A673 (cell line): ENCODE measurements at regions not wholly inside any gene's neighbourhood (a gene's known extent, or its start where the extent isn't known, plus 50 kb on each side); places are given as distances from the start of the nearest gene placed in this dataset.

Source experiments
- BruUV-seq: library from RNA; stranded (reverse); fragments of 400-500 nt; replicated peaks from 2 replicates; lab custom pipeline; 2021; lab: Mats Ljungman, UMichigan
- CTCF ChIA-PET: fragments of 300-600 bp; sonication (Branson Sonifier 250); formaldehyde crosslinking; loops from one replicate; lab custom pipeline; 2022; ENCODE audit warnings: antibody characterized with exemption; lab: Charles Lee
- POLR2A ChIA-PET: fragments of 300-600 bp; sonication (Branson Sonifier 250); formaldehyde crosslinking; loops from one replicate; lab custom pipeline; 2022; ENCODE audit warnings: antibody characterized with exemption; ENCODE audit not compliant: low non-redundant PET; lab: Charles Lee
- DNase-seq: peaks from one replicate; pipeline ENCODE4 v3.0.0-alpha.2; 2015; ENCODE audit warnings: low spot score
- H3K27ac ChIP-seq: fragments of 200-600 bp; sonication (generic); 2 replicates; pipeline ENCODE4 v1.5.1; 2016; ENCODE audit warnings: mixed run types, low read depth, mild to moderate bottlenecking, mixed read lengths, antibody characterized with exemption, low read length; ENCODE audit not compliant: poor library complexity, severe bottlenecking
- H3K27me3 ChIP-seq: fragments of 200-600 bp; sonication (generic); replicated peaks from 2 replicates; pipeline ENCODE4 v1.6.1; 2017; ENCODE audit warnings: mixed run types, low read depth, mild to moderate bottlenecking, mixed read lengths, antibody characterized with exemption, low read length; ENCODE audit not compliant: insufficient read depth, poor library complexity
- H3K36me3 ChIP-seq: fragments of 200-600 bp; sonication (generic); 2 replicates; pipeline ENCODE4 v1.6.1; 2016; ENCODE audit warnings: mixed run types, mild to moderate bottlenecking, mixed read lengths, antibody characterized with exemption, low read length; ENCODE audit not compliant: insufficient read depth, poor library complexity, severe bottlenecking
- H3K4me1 ChIP-seq: fragments of 200-600 bp; sonication (generic); 2 replicates; pipeline ENCODE4 v1.6.1; 2017; ENCODE audit warnings: mixed run types, mild to moderate bottlenecking, mixed read lengths, antibody characterized with exemption, low read length; ENCODE audit not compliant: insufficient read depth, poor library complexity, severe bottlenecking
- H3K4me3 ChIP-seq: fragments of 200-600 bp; sonication (generic); 2 replicates; pipeline ENCODE4 v1.5.1; 2016; ENCODE audit warnings: low read depth, mixed run types, mild to moderate bottlenecking, mixed read lengths, low read length; ENCODE audit not compliant: poor library complexity, severe bottlenecking
- H3K9me3 ChIP-seq: fragments of 200-600 bp; sonication (generic); 2 replicates; pipeline ENCODE4 v1.6.1; 2016; ENCODE audit warnings: mixed run types, low read depth, mild to moderate bottlenecking, mixed read lengths, antibody characterized with exemption, low read length; ENCODE audit not compliant: poor library complexity, severe bottlenecking
- CTCF ChIP-seq: fragments of 300-800, 200-600 bp; sonication (generic); conservative IDR thresholded peaks from 2 replicates; pipeline ENCODE4 v1.5.1; 2017; ENCODE audit warnings: low read depth, mild to moderate bottlenecking, antibody characterized with exemption, low read length, moderate library complexity, mixed read lengths
- EZH2 ChIP-seq: fragments of 200-600 bp; sonication (generic); IDR thresholded peaks from 2 replicates; pipeline ENCODE4 v1.6.1; 2017; ENCODE audit warnings: borderline replicate concordance, low read depth, mild to moderate bottlenecking, mixed read lengths, antibody characterized with exemption, low read length; ENCODE audit not compliant: poor library complexity, severe bottlenecking
- intact Hi-C: fragments of 100-400 bp; cut with micrococcal nuclease; formaldehyde crosslinking; loops from one replicate; pipeline ENCODE4 v1.10.0; 2022; ENCODE audit not compliant: unreplicated experiment

- no peaks in the 10 kb centered on the region for H3K36me3 ChIP-seq
- BruUV-seq: no TSS peak
- intact Hi-C loops: no loop called here
- no peak overlapping the region for H3K4me3 ChIP-seq
- DNase-seq: no peak
- no peaks in the 10 kb centered on the region for H3K4me1 ChIP-seq
- H3K27me3 ChIP-seq: no peaks in the 10 kb centered on the region
- no peak overlapping the region for H3K27ac ChIP-seq
- H3K9me3 ChIP-seq: no peaks in the 10 kb centered on the region
- POLR2A ChIA-PET: no interaction called here
- no peak for TF ChIP-seq CTCF
- TF ChIP-seq EZH2: no peak
- CTCF ChIA-PET: no interaction called here
Observed at GRCh38 chr5:154107010-154107409, 68.2 kb downstream of the MFAP3 start.

- intact Hi-C loops: no loop called here
- ChIA-PET CTCF (no interaction called here), POLR2A (no interaction called here)
- no peaks in the 10 kb centered on the region for H3K9me3 ChIP-seq
- H3K27ac ChIP-seq: no peak overlapping the region
- peak; percentile 34 for DNase-seq
- BruUV-seq: no TSS peak
- no peaks in the 10 kb centered on the region for H3K4me1 ChIP-seq
- H3K27me3 ChIP-seq: no peaks in the 10 kb centered on the region
- H3K4me3 ChIP-seq: no peak overlapping the region
- no peak for TF ChIP-seq CTCF
- no peak for TF ChIP-seq EZH2
- no peaks in the 10 kb centered on the region for H3K36me3 ChIP-seq
Observed at GRCh38 chr5:154107756-154108155, 69.0 kb downstream of the MFAP3 start.

DNA sequence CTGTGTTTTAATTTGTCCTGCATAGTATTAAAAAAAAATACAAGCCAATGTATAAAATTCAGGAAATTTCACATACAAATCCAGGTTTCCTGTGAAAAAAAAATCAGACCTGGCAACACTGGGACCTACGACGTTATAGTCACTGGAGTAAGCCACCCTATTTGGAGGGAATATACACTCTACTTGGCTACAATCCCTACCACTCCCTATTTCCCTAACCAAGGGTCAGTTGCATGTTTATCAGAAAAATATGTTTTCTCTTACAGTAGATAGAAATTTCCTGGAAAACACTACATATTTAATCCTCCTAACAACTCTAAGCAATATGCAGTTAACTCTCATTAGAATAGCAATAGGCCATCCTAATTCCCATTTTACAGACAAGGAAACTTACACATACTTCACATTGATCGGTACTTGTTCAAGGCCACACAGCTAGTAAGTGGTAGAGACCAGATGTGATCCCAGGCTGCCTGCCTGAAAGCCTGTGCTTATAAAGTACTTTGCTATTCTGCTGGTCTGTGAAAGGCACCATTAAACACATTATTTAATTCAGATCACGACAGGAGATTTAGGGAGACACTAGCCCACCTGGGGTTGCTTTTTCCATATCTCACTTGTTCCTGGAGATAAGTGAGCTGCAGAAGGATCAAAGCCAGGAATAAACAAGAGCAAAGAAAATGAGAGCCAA, 70.8 kb downstream of the MFAP3 start:
- Histone ChIP-seq H3K27me3 (no peaks in the 10 kb centered on the region), H3K27ac (no peak overlapping the region), H3K36me3 (no peaks in the 10 kb centered on the region), H3K4me1 (no peaks in the 10 kb centered on the region), H3K4me3 (no peak overlapping the region), H3K9me3 (no peaks in the 10 kb centered on the region)
- TF ChIP-seq CTCF: no peak
- TF ChIP-seq EZH2: no peak
- DNase-seq: no peak
- POLR2A ChIA-PET: no interaction called here
- BruUV-seq: no TSS peak
- CTCF ChIA-PET: no interaction called here
- intact Hi-C loops: no loop called here
